Loucy (cell line): ENCODE measurements at regions not wholly inside any gene's neighbourhood (a gene's known extent, or its start where the extent isn't known, plus 50 kb on each side); places are given as distances from the start of the nearest gene placed in this dataset.

Source experiments
- H2AFZ ChIP-seq: fragments of 200-600 bp; sonication (generic); 2 replicates; pipeline ENCODE4 v1.6.0; 2016; ENCODE audit warnings: antibody characterized with exemption, mild to moderate bottlenecking, low read length, moderate library complexity
- H3F3A ChIP-seq: fragments of 200-600 bp; 2 replicates; pipeline ENCODE4 v1.6.0; 2016; ENCODE audit warnings: antibody characterized with exemption, low read depth, mild to moderate bottlenecking
- H3K27me3 ChIP-seq: fragments of 200-600 bp; sonication (generic); 2 replicates; pipeline ENCODE4 v1.6.1; 2014; ENCODE audit warnings: low read length, mild to moderate bottlenecking; ENCODE audit not compliant: insufficient read depth, poor library complexity, severe bottlenecking
- H3K36me3 ChIP-seq: fragments of 200-600 bp; sonication (generic); 2 replicates; pipeline ENCODE4 v1.6.1; 2016; ENCODE audit warnings: low read length; ENCODE audit not compliant: insufficient read depth
- H3K4me1 ChIP-seq: fragments of 200-600 bp; sonication (generic); 2 replicates; pipeline ENCODE4 v1.5.1; 2014; ENCODE audit warnings: low read length, mild to moderate bottlenecking; ENCODE audit not compliant: insufficient read depth, poor library complexity, severe bottlenecking
- H3K4me2 ChIP-seq: fragments of 200-600 bp; sonication (generic); 2 replicates; pipeline ENCODE4 v1.6.0; 2014; ENCODE audit warnings: antibody characterized with exemption, low read length, low read depth, mild to moderate bottlenecking; ENCODE audit not compliant: poor library complexity, severe bottlenecking
- H3K4me3 ChIP-seq: fragments of 200-600 bp; sonication (generic); 2 replicates; pipeline ENCODE4 v1.5.1; 2014; ENCODE audit warnings: low read length, mild to moderate bottlenecking, mixed read lengths; ENCODE audit not compliant: poor library complexity, severe bottlenecking
- H3K79me2 ChIP-seq: fragments of 200-600 bp; sonication (generic); 2 replicates; pipeline ENCODE4 v1.6.1; 2014; ENCODE audit warnings: low read length; ENCODE audit not compliant: insufficient read depth
- H3K9ac ChIP-seq: fragments of 200-600 bp; sonication (generic); 2 replicates; pipeline ENCODE4 v1.6.0; 2014; ENCODE audit warnings: mild to moderate bottlenecking, low read depth, low read length, moderate library complexity; ENCODE audit not compliant: poor library complexity, severe bottlenecking
- H3K9me2 ChIP-seq: fragments of 200-600 bp; sonication (generic); replicated peaks from 2 replicates; pipeline ENCODE4 v1.6.1; 2016; ENCODE audit warnings: low read depth, low read length, mixed read lengths
- H3K9me3 ChIP-seq: fragments of 200-600 bp; sonication (generic); 2 replicates; pipeline ENCODE4 v1.6.1; 2014; ENCODE audit warnings: mild to moderate bottlenecking, antibody characterized with exemption, low read length, low read depth; ENCODE audit not compliant: insufficient read depth
- H4K20me1 ChIP-seq: fragments of 200-600 bp; sonication (generic); 2 replicates; pipeline ENCODE4 v1.6.0; 2014; ENCODE audit warnings: antibody characterized with exemption, low read length, mild to moderate bottlenecking; ENCODE audit not compliant: insufficient read depth, poor library complexity, severe bottlenecking
- EZH2phosphoT487 ChIP-seq: fragments of 200-600 bp; IDR thresholded peaks from 2 replicates; pipeline ENCODE4 v1.6.1; 2018; ENCODE audit warnings: antibody characterized with exemption, mild to moderate bottlenecking, moderate library complexity, borderline replicate concordance
- TF ChIP-seq, protein P1 (sequence below): fragments of 200-600 bp; sonication (generic); conservative IDR thresholded peaks from 2 replicates; pipeline ENCODE4 v1.5.1; 2014; ENCODE audit warnings: mild to moderate bottlenecking, antibody characterized with exemption, low read length

DNA sequence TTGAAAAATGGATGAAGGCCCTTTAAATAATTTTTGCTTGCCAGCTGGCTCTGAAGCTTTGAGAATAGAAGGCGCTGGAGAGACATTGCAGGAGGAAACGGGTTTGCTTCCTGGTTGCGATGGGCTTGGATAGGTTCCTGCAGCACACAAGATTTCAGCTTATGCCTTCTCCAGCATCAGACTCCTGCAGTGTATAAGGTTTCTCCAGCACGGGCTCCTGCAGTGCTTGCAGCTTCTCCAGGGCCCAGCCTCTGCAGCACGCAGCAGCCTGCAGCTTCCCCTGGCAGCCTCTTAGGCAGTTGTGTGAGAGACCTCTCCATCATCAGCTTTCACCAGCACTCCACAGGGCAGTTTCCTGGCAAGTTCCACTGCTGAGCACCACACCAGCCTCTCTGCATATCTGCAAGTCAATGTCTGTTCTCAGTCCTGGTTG, 78.7 kb upstream of the ZDHHC17 start:
- Histone ChIP-seq H3K9me3 (no peaks in the 10 kb centered on the region), H3K79me2 (no peaks in the 10 kb centered on the region), H3K9ac (no peak overlapping the region), H3K4me2 (peak overlapping the region; percentile 17), H3K9me2 (no peaks in the 10 kb centered on the region), H3F3A (no peaks in the 10 kb centered on the region), H3K27me3 (no peaks in the 10 kb centered on the region), H2AFZ (peak overlapping the region; percentile 85), H3K36me3 (no peaks in the 10 kb centered on the region), H4K20me1 (no peaks in the 10 kb centered on the region), H3K4me1 (peaks cover 6% of the 10 kb centered on the region), H3K4me3 (no peak overlapping the region)
- no peak for TF ChIP-seq EZH2phosphoT487
- TF ChIP-seq, protein P1, sequence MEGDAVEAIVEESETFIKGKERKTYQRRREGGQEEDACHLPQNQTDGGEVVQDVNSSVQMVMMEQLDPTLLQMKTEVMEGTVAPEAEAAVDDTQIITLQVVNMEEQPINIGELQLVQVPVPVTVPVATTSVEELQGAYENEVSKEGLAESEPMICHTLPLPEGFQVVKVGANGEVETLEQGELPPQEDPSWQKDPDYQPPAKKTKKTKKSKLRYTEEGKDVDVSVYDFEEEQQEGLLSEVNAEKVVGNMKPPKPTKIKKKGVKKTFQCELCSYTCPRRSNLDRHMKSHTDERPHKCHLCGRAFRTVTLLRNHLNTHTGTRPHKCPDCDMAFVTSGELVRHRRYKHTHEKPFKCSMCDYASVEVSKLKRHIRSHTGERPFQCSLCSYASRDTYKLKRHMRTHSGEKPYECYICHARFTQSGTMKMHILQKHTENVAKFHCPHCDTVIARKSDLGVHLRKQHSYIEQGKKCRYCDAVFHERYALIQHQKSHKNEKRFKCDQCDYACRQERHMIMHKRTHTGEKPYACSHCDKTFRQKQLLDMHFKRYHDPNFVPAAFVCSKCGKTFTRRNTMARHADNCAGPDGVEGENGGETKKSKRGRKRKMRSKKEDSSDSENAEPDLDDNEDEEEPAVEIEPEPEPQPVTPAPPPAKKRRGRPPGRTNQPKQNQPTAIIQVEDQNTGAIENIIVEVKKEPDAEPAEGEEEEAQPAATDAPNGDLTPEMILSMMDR: no peak

DNA sequence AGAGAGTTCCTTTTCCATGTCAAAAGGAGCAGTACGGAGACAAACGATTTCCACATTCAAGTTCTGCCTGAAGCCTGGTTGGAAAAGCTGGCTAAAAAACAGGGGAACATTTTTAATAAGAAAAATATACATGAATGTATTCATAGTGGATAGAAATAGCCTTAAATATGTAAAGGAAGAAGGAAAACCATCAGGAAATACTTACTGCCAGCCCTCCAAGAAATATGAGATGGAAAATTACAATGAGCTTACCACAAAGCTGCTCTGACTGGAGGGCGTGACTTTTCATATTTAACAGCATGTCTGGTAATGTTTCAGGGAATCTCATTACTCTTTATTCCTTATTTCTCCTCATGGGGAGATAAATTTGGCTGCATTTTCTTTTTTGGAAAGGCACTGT, 75.9 kb upstream of the ZDHHC17 start:
- Histone ChIP-seq H3K36me3 (no peaks in the 10 kb centered on the region), H3K4me2 (no peak overlapping the region), H3F3A (no peaks in the 10 kb centered on the region), H3K9me3 (no peaks in the 10 kb centered on the region), H2AFZ (no peak overlapping the region), H3K79me2 (no peaks in the 10 kb centered on the region), H4K20me1 (no peaks in the 10 kb centered on the region), H3K27me3 (no peaks in the 10 kb centered on the region), H3K4me1 (peaks cover 6% of the 10 kb centered on the region), H3K9me2 (no peaks in the 10 kb centered on the region), H3K9ac (no peak overlapping the region), H3K4me3 (no peak overlapping the region)
- no peak for TF ChIP-seq EZH2phosphoT487
- TF ChIP-seq, protein P1: no peak

- Histone ChIP-seq H3K9me3 (no peaks in the 10 kb centered on the region), H3F3A (no peaks in the 10 kb centered on the region), H3K4me1 (peaks cover 6% of the 10 kb centered on the region), H3K9me2 (no peaks in the 10 kb centered on the region), H4K20me1 (no peaks in the 10 kb centered on the region), H3K79me2 (no peaks in the 10 kb centered on the region), H3K36me3 (no peaks in the 10 kb centered on the region), H2AFZ (no peak overlapping the region), H3K9ac (no peak overlapping the region), H3K4me3 (no peak overlapping the region), H3K4me2 (no peak overlapping the region), H3K27me3 (no peaks in the 10 kb centered on the region)
- TF ChIP-seq, protein P1: peak; percentile 65
- TF ChIP-seq EZH2phosphoT487: no peak
Measured at GRCh38 chr12:76688631-76689030, 75.3 kb upstream of the ZDHHC17 start.
